OCI-LY3 (cell line): ENCODE measurements at regions not wholly inside any gene's neighbourhood (a gene's known extent, or its start where the extent isn't known, plus 50 kb on each side); places are given as distances from the start of the nearest gene placed in this dataset.

Source experiments
- H2AFZ ChIP-seq: fragments of 200-600, 300-600 bp; shearing (Covaris generic); 2 replicates; pipeline ENCODE4 v1.6.0; 2014; ENCODE audit warnings: antibody characterized with exemption, low read depth, low read length
- H3K27ac ChIP-seq: fragments of 200-600, 300-600 bp; sonication (generic); 2 replicates; pipeline ENCODE4 v1.5.1; 2014; ENCODE audit warnings: mild to moderate bottlenecking, low read length, moderate library complexity, mixed read lengths
- H3K27me3 ChIP-seq: fragments of 200-600, 300-600 bp; sonication (generic); 2 replicates; pipeline ENCODE4 v1.6.1; 2014; ENCODE audit warnings: low read depth, low read length, mixed read lengths
- H3K36me3 ChIP-seq: fragments of 200-600, 300-600 bp; sonication (generic); replicated peaks from 2 replicates; pipeline ENCODE3; 2014; ENCODE audit warnings: low read depth, low read length, mixed read lengths
- H3K4me1 ChIP-seq: fragments of 300-600, 200-600 bp; sonication (generic); 2 replicates; pipeline ENCODE4 v1.6.1; 2014; ENCODE audit warnings: low read length, mixed read lengths
- H3K4me2 ChIP-seq: fragments of 200-600, 300-600 bp; sonication (generic); 2 replicates; pipeline ENCODE4 v1.6.1; 2014; ENCODE audit warnings: low read length, mixed read lengths
- H3K4me3 ChIP-seq: fragments of 300-600, 200-600 bp; sonication (generic); 2 replicates; pipeline ENCODE4 v1.5.1; 2014; ENCODE audit warnings: antibody characterized with exemption, mild to moderate bottlenecking, low read length, moderate library complexity
- H3K79me2 ChIP-seq: fragments of 300-600, 200-600 bp; shearing (Covaris generic); 2 replicates; pipeline ENCODE4 v1.6.1; 2014; ENCODE audit warnings: mild to moderate bottlenecking, low read length, mixed read lengths
- H3K9ac ChIP-seq: fragments of 300-600, 200-600 bp; shearing (Covaris generic); 2 replicates; pipeline ENCODE4 v1.6.0; 2014; ENCODE audit warnings: mild to moderate bottlenecking, low read length, moderate library complexity
- H3K9me3 ChIP-seq: fragments of 200-600, 300-600 bp; shearing (Covaris generic); 2 replicates; pipeline ENCODE4 v1.6.1; 2014; ENCODE audit warnings: low read length, mixed read lengths; ENCODE audit not compliant: insufficient read depth
- H4K20me1 ChIP-seq: fragments of 200-600, 300-600 bp; sonication (generic); 2 replicates; pipeline ENCODE4 v1.6.1; 2016; ENCODE audit warnings: low read length, mixed read lengths; ENCODE audit not compliant: insufficient read depth
- EZH2phosphoT487 ChIP-seq: fragments of 200-600 bp; shearing (Covaris generic); IDR thresholded peaks from 2 replicates; pipeline ENCODE4 v1.6.1; 2018; ENCODE audit warnings: antibody characterized with exemption, mixed run types, low read depth
- TF ChIP-seq, protein P1 (sequence below): fragments of 200-600, 300-600 bp; sonication (generic); IDR thresholded peaks from 2 replicates; pipeline ENCODE4 v1.5.1; 2014; ENCODE audit warnings: antibody characterized with exemption, low read length, low read depth

DNA sequence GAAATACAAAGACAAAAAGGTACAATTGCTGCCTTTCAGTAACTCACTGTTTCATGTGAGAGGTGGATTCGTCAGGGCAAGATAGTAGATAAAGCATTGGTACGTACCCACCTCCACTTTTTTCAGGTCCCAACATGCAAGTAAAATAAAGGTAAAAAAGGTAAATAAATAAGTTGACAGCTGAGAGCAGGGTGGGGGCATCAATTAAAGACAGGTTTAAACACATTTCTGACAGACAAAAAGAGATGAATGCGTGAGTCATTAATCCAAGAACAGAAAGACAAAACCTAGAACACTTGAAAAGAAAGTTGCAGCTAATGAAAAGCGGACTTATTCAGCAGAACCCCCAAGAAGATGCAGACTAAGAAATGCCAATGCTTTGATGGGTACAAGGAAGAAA lies 979.6 kb upstream of the CDH2 start:
- Histone ChIP-seq H3K27ac (no peak overlapping the region), H4K20me1 (no peaks in the 10 kb centered on the region), H3K36me3 (no peaks in the 10 kb centered on the region), H2AFZ (no peak overlapping the region), H3K9ac (no peak overlapping the region), H3K4me2 (no peak overlapping the region), H3K27me3 (no peaks in the 10 kb centered on the region), H3K4me1 (peaks cover 7% of the 10 kb centered on the region; the same call in 1 of the 2 replicates), H3K79me2 (no peaks in the 10 kb centered on the region), H3K4me3 (no peak overlapping the region), H3K9me3 (no peaks in the 10 kb centered on the region)
- TF ChIP-seq, protein P1, sequence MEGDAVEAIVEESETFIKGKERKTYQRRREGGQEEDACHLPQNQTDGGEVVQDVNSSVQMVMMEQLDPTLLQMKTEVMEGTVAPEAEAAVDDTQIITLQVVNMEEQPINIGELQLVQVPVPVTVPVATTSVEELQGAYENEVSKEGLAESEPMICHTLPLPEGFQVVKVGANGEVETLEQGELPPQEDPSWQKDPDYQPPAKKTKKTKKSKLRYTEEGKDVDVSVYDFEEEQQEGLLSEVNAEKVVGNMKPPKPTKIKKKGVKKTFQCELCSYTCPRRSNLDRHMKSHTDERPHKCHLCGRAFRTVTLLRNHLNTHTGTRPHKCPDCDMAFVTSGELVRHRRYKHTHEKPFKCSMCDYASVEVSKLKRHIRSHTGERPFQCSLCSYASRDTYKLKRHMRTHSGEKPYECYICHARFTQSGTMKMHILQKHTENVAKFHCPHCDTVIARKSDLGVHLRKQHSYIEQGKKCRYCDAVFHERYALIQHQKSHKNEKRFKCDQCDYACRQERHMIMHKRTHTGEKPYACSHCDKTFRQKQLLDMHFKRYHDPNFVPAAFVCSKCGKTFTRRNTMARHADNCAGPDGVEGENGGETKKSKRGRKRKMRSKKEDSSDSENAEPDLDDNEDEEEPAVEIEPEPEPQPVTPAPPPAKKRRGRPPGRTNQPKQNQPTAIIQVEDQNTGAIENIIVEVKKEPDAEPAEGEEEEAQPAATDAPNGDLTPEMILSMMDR = no peak
- TF ChIP-seq EZH2phosphoT487 = no peak

DNA sequence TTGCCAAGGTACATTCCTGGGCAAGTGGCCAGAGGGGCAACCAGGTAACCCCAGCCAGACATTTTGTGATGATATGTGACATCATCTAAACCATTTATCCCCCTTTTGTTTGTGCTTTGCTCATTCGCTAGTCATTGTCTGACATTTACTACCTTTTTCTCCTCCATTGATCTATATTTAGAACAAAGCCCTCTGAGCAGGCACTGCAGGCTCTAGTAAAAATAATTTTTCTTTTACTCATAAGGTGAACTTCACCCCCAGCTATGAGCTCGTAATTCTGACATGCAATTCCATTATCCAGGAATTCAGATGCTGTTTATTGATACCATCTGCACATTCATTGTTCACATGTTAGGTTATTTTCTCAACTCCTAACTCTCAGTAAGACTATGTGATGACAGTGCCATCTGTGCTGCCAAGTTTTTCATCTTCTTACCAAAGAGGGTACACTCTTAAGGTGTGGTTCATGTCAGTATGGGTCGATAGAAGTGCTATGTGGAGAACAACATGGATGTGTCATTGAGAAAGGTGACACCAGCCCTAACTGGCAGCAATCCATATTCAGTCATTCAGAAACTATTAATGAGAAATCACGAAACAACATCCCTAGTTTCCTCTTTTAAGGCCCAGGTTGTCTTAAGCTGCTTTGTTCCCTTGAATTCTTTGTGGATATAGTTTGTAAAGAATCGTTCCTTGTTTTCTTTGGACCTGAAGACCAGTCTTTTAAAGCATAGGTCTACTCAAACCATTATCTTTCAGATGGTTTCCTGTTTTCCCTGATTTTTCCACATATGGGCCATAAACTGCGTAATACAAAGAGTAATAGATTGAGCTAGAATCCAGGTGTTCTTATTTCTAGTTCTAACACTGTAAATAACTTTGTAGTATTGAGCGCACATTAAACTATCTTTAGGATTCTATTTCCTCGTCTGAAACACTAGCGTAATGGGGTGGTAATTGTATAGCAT lies 978.1 kb upstream of the CDH2 start:
- TF ChIP-seq EZH2phosphoT487 = no peak
- TF ChIP-seq, protein P1 = no peak
- no peak overlapping the region for H2AFZ ChIP-seq

DNA sequence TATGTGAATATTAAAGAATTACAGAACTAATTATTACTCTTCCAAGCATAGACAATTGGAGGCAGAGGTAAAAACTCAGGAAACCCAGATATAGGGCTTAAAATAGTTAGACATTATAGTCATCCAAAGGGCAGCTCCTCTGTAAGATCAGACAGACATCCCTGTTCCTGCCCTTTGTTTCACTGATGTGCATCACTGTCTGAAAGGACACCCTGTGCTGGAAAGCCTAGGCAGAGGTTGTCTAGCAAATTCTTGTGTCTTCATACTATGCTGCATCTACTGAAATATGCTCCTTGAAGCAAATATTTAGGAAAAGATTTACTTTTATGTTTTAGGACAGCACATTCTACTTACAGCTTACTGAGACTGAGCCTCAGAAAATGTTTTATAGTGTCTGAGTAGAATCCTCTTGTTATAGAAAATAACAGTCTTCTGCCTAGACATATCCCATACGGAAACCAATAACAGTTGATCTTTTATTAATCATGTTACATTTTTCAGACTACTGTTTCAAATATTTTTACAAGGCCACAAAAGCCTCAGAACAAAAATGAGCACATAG lies 977.3 kb upstream of the CDH2 start:
- Histone ChIP-seq H3K36me3 (no peaks in the 10 kb centered on the region), H3K4me1 (peaks cover 7% of the 10 kb centered on the region; the same call in 1 of the 2 replicates), H3K9ac (no peak overlapping the region), H3K4me2 (no peak overlapping the region), H2AFZ (no peak overlapping the region), H3K79me2 (no peaks in the 10 kb centered on the region), H3K9me3 (no peaks in the 10 kb centered on the region), H3K4me3 (no peak overlapping the region), H4K20me1 (no peaks in the 10 kb centered on the region), H3K27me3 (no peaks in the 10 kb centered on the region), H3K27ac (no peak overlapping the region)
- TF ChIP-seq, protein P1 = no peak
- TF ChIP-seq EZH2phosphoT487 = no peak

More for the DNA sequence above, 978.1 kb upstream of the CDH2 start:
- H3K27ac ChIP-seq = no peak overlapping the region
- no peaks in the 10 kb centered on the region for H3K9me3 ChIP-seq
- H3K79me2 ChIP-seq = no peaks in the 10 kb centered on the region
- no peaks in the 10 kb centered on the region for H3K36me3 ChIP-seq
- no peak overlapping the region for H3K4me2 ChIP-seq
- H3K4me1 ChIP-seq = peaks cover 7% of the 10 kb centered on the region; the same call in 1 of the 2 replicates
- H4K20me1 ChIP-seq = no peaks in the 10 kb centered on the region
- H3K4me3 ChIP-seq = no peak overlapping the region
- H3K27me3 ChIP-seq = no peaks in the 10 kb centered on the region
- no peak overlapping the region for H3K9ac ChIP-seq

DNA sequence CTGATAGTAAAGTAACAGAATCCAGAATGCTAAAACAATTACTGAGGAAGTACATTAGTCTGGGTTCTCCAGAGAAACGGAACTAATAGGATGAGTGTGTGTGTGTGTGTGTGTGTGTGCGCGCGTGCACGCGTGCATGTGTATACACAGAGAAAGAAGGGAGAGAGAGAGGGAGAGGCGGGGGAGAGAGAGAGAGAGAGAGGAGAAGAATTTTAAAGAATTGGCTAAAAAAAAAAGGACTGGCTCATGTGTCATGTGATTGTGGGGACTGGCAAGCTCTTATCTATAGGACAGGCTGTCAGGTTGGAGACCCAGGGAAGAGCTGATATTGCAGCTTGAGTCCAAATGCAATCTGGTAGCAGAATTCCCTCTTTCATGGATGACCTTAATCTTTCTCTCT lies 976.2 kb upstream of the CDH2 start:
- H3K36me3 ChIP-seq = no peaks in the 10 kb centered on the region
- no peaks in the 10 kb centered on the region for H3K9me3 ChIP-seq
- H3K4me3 ChIP-seq = no peak overlapping the region
- H4K20me1 ChIP-seq = no peaks in the 10 kb centered on the region
- H3K9ac ChIP-seq = no peak overlapping the region
- H3K27me3 ChIP-seq = no peaks in the 10 kb centered on the region
- peaks cover 7% of the 10 kb centered on the region; the same call in 1 of the 2 replicates for H3K4me1 ChIP-seq
- H3K27ac ChIP-seq = no peak overlapping the region
- TF ChIP-seq, protein P1 = no peak
- no peak for TF ChIP-seq EZH2phosphoT487
- no peaks in the 10 kb centered on the region for H3K79me2 ChIP-seq
- H3K4me2 ChIP-seq = no peak overlapping the region
- no peak overlapping the region for H2AFZ ChIP-seq
